NCI-H345 (cell line): ENCODE measurements at regions not wholly inside any gene's neighbourhood (a gene's known extent, or its start where the extent isn't known, plus 50 kb on each side); places are given as distances from the start of the nearest gene placed in this dataset.

Source experiments
- DNase-seq: peaks from one replicate; lab custom pipeline; 2025; lab: John Stamatoyannopoulos, UW

GRCh38 chr18:56545464-56545863, 92.9 kb downstream of the TXNL1 start:
- DNase-seq: no peak

DNA sequence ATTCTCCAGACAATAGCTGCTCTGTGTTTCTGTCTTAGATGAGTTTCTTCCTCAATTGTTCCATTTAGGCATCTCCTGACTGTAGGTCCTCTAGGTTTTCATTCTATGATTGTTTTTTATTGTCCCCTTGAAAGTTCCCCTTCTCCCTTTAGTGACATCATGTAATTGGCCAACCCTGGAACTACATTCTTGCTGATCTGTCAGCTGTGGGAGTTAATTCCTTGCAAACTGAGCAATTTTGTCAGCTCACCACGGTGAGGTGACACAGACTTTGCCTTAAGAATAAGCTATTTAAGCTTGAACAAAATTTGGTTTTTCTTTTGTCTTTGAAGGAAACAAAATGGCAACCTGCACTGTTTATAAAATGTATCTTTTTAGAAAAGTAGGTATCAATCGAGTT, 95.9 kb downstream of the TXNL1 start:
- DNase-seq: no peak

DNA sequence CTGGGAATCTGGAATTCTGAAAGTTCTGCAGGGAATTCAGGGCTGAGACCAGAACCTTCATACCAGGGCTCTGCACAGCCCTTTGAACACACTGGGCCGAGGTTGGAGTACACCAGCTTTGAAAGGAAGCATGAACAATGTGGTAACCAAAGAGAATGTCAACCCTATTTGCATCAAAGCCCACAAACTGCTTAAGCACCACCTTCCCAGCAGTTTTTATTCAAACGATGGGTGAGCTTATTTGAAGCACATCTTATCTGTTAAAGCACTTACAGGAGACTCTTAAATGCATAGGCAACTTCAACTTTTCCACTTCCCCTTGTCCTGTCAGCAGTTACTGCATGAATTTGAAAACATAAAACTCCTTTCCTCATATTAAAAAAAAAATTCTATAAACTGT, 96.6 kb downstream of the TXNL1 start:
- no peak for DNase-seq

GRCh38 chr18:56541340-56541739, 97.1 kb downstream of the TXNL1 start:
- no peak for DNase-seq

DNA sequence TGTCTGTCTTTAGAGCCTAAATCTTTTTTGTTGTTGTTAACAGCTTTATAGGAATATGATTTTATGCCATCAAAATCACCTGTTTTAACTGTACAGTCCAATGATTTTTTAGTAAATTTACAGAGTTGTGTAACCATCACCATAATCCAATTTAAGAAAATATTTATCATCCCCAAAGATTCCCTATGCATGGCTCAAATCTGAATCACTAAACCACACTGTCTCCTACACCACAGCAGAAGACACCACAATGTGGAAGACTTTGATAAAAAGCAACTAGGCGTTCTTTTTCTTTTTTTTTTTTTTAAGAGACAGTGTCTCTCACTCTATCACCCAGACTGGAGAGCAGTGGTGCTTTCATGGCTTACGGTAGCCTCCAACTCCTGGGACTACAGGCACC, 99.6 kb downstream of the TXNL1 start:
- DNase-seq: no peak

DNA sequence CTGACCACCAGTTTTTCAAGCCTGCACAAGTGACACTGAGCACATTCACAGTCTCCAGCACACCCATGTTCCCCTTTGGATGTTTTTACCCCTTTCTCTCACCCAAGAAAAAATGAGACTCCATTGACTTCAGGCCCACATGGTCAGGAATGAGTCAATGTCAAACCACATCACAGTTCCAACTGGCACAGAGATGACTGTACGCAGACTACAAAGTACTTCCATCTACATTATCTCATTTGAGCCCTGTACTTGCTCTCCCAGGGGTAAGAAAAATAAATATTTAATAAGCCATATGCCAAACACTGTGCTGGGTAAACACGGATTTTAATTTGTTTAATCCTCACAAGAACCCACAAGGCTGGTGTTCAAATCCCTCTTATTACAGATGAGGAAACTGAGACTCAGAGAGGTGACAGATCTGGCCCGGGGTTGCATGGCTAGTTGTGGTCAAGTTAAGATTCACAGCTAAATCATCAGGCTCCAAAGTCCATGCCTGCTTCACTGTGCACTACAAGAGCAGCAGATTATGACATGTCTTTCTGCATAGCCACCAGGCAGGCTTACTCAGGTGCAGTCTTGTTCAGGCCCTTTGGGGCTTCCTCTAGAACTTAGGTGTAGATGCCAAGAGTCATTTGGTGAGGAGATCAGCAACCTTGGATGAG, 106.1 kb downstream of the TXNL1 start:
- no peak for DNase-seq

DNA sequence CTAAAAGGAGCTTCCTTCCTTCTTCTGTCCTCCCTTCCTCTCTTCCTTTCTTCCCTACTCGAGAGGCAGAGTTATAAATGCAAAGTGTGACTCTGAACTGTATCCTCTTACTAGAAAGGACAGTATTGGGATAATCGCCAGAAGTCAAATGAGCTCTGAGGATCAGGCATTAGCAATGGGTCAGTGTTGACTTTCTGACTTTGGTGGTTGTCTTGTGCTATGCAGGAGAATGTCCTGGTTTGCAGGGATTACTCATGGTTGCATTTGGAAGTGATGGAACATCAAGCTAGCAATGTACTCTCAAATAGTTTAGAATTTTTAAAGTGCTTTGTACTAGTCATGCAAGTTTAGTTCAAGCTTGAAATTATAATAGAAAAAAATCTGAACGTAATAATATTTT, 115.6 kb downstream of the TXNL1 start:
- DNase-seq: no peak

DNA sequence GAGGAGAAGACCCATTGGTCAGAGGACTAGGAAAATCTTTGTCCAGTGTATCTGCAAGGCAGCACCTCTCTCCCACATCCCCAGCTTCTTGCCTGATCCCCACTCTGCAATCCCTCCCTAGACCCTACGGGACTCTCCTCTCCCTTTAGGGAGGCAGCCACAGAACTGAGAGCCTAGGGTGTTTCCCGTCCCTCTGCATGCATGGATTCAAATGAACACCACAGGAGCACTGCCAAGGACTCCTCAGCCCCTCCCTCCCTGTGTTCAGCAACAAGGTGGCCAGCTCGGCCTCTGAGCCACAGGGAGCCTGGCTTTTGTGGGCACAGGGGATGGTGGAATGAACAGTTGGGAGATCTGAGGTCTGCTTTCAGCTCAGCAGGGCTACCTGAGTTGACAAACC, 117.1 kb downstream of the TXNL1 start:
- DNase-seq: no peak

DNA sequence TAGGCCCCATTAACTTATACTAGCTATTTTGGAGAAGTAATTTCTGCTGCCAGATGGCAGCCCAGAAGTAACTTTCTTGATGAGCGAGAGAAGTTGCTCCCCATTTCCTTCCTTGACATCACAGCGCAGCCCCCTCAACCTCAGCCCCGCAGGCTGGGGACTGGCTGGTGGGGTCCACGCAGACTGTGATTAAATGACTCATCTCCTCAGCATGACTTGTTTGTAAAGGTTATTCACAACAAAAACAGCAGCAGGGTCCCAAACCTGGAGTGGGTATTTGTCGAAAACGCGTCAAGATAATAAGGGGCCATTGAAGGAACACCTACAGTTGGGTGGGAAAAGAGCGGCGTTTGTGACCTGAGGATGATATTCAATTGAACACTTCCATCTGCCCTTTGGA, 120.6 kb downstream of the TXNL1 start:
- DNase-seq: no peak

GRCh38 chr18:56517196-56517595, 121.2 kb downstream of the TXNL1 start:
- no peak for DNase-seq

DNA sequence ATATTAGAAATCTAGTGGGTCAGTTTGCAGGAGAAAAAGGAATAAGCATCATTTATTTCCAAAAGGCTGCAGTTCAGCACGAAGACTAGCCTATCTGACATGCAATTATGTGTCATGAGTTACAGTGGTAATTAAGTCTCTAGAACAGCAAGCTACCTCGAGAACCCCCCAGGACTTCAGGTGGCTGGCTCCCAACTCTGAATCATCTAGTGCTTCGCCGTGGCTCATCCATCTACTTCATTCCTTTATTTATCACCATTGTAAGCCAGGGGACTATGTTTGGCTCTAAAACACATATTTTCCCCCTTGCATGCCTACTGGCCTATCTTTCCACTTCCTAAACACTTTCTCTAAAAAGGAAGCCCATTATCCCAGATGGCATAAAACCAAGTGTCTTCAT, 121.6 kb downstream of the TXNL1 start:
- DNase-seq: no peak

DNA sequence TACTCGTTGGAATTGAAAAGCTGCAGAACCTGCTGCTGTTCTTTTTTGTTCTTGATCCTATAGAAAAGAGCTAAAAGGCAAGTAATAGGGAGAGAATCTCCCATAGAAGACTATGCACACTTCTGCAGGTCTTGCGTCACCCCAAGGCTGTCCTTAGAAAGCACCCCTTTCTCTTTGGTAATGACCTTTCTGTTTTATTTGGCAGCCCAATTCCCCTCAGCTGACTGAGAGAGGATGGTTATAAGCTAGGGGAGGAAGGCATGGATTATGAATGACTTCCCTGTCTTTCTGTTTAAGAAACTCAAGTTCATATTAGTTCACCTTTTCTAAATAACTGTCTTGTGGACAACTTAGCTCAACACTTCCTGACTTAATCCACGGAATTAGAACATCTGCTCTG, 122.9 kb downstream of the TXNL1 start:
- DNase-seq: no peak

DNA sequence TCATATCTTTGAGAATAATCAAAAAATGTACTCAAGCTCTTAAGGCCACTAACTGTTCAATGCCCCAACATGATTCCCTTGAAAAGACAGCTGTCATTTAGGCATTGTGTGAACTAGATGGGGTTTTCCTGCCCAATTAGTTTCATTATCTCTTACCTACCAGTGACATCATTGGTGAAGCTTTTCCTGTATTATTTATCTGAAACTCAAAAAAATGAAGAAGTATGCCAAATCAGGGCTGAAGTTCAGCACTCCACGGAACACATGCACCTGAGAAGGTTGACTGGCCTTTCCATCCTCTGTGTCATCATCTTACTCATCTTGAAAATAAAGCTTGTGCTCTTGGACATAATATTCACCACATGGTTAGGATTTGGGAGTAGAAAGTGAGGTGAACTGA, 126.4 kb downstream of the TXNL1 start:
- no peak for DNase-seq

DNA sequence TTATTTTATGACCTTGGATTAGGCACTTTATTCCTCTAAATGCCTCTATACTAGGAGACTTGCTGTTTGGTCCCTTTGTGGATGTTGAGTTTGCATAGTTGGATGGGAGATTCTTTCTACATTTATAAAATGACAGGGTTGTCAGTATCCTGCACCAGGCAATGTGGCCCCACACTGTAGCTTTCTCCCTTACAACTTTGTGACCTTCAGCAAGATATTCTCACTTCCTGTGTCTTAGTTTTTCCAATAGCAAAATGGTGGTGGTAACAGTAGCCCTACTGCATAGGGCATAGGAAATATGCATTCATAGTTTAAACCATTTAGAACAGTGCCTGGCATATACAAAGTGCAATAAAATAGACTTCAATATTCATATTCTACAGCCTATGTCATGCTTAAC, 128.3 kb downstream of the TXNL1 start:
- DNase-seq: no peak

GRCh38 chr18:56509656-56510055, 128.7 kb downstream of the TXNL1 start:
- DNase-seq: no peak

- no peak for DNase-seq
Observed at GRCh38 chr18:56508370-56509036, 129.9 kb downstream of the TXNL1 start.

DNA sequence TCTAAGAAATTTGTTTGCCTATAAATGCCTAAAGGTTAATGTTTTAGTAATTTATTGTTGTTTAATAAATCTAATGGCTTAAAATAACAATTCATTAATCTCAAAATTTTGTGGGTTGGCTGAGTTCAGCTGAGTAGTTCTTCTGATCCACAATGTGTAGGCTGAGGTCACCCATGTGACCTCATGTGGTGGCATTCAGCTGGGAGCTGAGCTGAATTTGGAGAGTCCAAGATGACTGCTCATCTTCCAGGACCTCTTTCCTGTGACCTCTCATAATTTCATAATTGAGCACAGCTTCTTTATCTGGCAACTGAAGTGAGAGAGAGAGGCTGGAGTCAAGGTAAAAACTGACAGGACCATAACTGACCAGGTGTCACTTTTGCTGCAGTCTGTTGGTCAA, 132.4 kb downstream of the TXNL1 start:
- no peak for DNase-seq

GRCh38 chr18:56505293-56505692, 133.1 kb downstream of the TXNL1 start:
- DNase-seq: no peak

GRCh38 chr18:56501896-56502295, 136.5 kb downstream of the TXNL1 start:
- DNase-seq: no peak

DNA sequence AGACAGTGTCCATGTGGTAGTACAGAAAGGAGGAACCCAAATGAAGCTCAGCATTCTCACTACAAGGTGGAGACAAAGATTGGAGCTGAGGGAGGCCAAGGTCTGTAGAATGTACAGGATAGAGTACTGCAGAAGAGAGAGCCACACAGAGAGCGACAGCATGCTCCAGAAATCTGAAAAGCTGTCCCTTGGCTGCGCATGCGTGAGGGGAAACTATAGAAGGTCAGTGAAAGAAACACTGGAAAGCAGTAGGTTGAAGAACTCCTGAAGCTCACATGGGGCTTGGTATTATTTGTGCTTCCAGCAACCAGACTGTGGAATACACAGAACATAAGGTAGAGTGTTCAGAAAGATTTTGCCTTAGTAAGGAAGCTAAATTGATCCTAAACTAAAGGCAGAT, 142.5 kb downstream of the TXNL1 start:
- DNase-seq: no peak

- DNase-seq: no peak
Observed at GRCh38 chr18:56493531-56493930, 144.9 kb downstream of the TXNL1 start.

GRCh38 chr18:56492136-56492535, 146.3 kb downstream of the TXNL1 start:
- no peak for DNase-seq

DNA sequence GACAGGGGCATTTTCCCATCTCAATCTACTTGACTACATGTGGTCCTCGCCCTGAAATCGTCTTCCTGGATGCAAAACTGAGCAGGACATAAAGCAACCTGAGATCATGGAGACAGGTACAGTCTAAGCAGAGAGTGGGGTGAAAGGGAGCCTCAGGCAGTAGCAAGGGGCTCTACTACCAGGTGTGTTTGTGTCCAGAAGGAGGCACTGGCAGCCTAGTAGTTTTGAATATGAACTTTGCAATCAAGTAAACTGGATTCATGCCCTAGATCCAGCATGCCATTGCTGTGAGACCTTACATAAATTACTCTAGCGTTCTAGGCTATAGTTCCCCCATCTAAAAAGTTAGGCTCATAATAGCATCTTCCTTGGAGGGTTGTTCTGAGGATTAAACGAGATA, 147.4 kb downstream of the TXNL1 start:
- no peak for DNase-seq

DNA sequence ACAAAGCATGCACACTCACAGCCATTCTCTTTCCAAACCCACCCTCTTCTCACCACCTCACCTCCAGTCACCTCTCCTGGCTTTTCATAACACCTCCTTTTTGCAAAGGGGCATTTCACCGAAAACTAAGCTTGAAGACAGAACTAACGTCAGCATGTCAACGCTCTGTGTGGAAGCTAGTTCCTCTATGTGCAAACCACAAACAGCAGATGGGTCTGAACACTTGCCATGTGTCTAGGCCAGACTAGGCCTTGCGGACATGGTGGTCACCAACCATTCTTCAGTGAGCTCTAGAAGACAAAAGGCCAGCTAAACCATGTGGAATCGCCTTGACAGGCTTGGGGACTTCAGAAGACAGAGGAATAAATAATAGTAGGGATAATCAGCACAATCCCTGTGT, 148.5 kb downstream of the TXNL1 start:
- DNase-seq: no peak
